ENCODE measurements at regions not wholly inside any gene's neighbourhood (a gene's known extent, or its start where the extent isn't known, plus 50 kb on each side); places are given as distances from the start of the nearest gene placed in this dataset.

GRCh38 chr4:17328141-17328815 lies 183.6 kb downstream of the QDPR start:
- no peak for TF ChIP-seq CTCF (IDR thresholded peaks at IDR 0.05)
- ChIA-PET POLR2A (interaction anchor here (0.5 to 0.6 kb wide), 2 partner anchors 160 to 717 kb away, joined by 3 to 4 read pairs; no protein-coding TSS in a partner anchor), CTCF (interaction anchor here (1.0 to 1.3 kb wide), 2 partner anchors 119 to 144 kb away, joined by 5 to 7 read pairs; no protein-coding TSS in a partner anchor)
- ATAC-seq (no peak), DNase-seq (no peak)
- H3K9me3 Mint-ChIP-seq: no peaks in the 10 kb centered on the region
- H3K4me1 Mint-ChIP-seq (ENCODE audit: low read depth): peaks cover 15% of the 10 kb centered on the region
- no peak overlapping the region for H3K27ac Mint-ChIP-seq
- H3K36me3 Mint-ChIP-seq (ENCODE audit: low read depth): no peaks in the 10 kb centered on the region
- H3K27me3 Mint-ChIP-seq: no peaks in the 10 kb centered on the region
- no peak overlapping the region for H3K4me3 Mint-ChIP-seq
- intact Hi-C loops (cut with micrococcal nuclease): loop anchor here (10.0 kb wide), 1 partner anchor 533 kb away; no protein-coding TSS in a partner anchor

GRCh38 chr4:17327591-17327990 lies 184.3 kb downstream of the QDPR start:
- intact Hi-C loops (cut with micrococcal nuclease): loop anchor here (10.0 kb wide), 1 partner anchor 533 kb away; no protein-coding TSS in a partner anchor
- CTCF ChIA-PET: no interaction called here

GRCh38 chr4:17326756-17327155 lies 185.1 kb downstream of the QDPR start:
- ChIA-PET POLR2A (no interaction called here), CTCF (no interaction called here)
- H3K27ac Mint-ChIP-seq: no peak overlapping the region
- no peak for DNase-seq
- H3K9me3 Mint-ChIP-seq: no peaks in the 10 kb centered on the region
- intact Hi-C loops (cut with micrococcal nuclease): loop anchor here (10.0 kb wide), 1 partner anchor 532 kb away; no protein-coding TSS in a partner anchor
- no peak for TF ChIP-seq CTCF (IDR thresholded peaks at IDR 0.05)
- H3K4me3 Mint-ChIP-seq: no peak overlapping the region
- H3K27me3 Mint-ChIP-seq: no peaks in the 10 kb centered on the region
- peaks cover 15% of the 10 kb centered on the region for H3K4me1 Mint-ChIP-seq (ENCODE audit: low read depth)
- ATAC-seq: no peak
- no peaks in the 10 kb centered on the region for H3K36me3 Mint-ChIP-seq (ENCODE audit: low read depth)

More at GRCh38 chr4:17327591-17327990, 184.3 kb downstream of the QDPR start:
- Mint-ChIP-seq H3K9me3 (no peaks in the 10 kb centered on the region), H3K4me1 (ENCODE audit: low read depth) (peaks cover 15% of the 10 kb centered on the region), H3K27ac (no peak overlapping the region), H3K36me3 (ENCODE audit: low read depth) (no peaks in the 10 kb centered on the region), H3K4me3 (no peak overlapping the region), H3K27me3 (no peaks in the 10 kb centered on the region)
- POLR2A ChIA-PET: interaction anchor here (0.5 kb wide), 1 partner anchor 716 kb away, joined by 4 read pairs; no protein-coding TSS in a partner anchor
- no peak for TF ChIP-seq CTCF (IDR thresholded peaks at IDR 0.05)
- ATAC-seq: no peak
- no peak for DNase-seq

GRCh38 chr4:17325098-17325497 lies 186.8 kb downstream of the QDPR start:
- no peaks in the 10 kb centered on the region for H3K9me3 Mint-ChIP-seq
- POLR2A ChIA-PET: interaction anchor here (0.6 kb wide), 2 partner anchors 9 to 74 kb away, joined by 3 read pairs; no protein-coding TSS in a partner anchor

More at GRCh38 chr4:17325098-17325497, 186.8 kb downstream of the QDPR start:
- CTCF ChIA-PET: interaction anchor here (0.6 to 3.4 kb wide), 23 partner anchors 10 to 1036 kb away, joined by 3 to 23 read pairs (median 5); no protein-coding TSS in a partner anchor
- TF ChIP-seq CTCF (IDR thresholded peaks at IDR 0.05): no peak
- H3K27ac Mint-ChIP-seq: no peak overlapping the region
- H3K36me3 Mint-ChIP-seq (ENCODE audit: low read depth): no peaks in the 10 kb centered on the region
- intact Hi-C loops (cut with micrococcal nuclease): loop anchor here (10.0 kb wide), 1 partner anchor 530 kb away; no protein-coding TSS in a partner anchor
- ATAC-seq (no peak), DNase-seq (no peak)
- H3K4me1 Mint-ChIP-seq (ENCODE audit: low read depth): peaks cover 15% of the 10 kb centered on the region
- no peak overlapping the region for H3K4me3 Mint-ChIP-seq
- H3K27me3 Mint-ChIP-seq: no peaks in the 10 kb centered on the region

Measured in activated CD8-positive, alpha-beta T cell treated with anti-CD3 and anti-CD28 coated beads for 36 hours (primary cell).